Neutrophil (primary cell): ENCODE measurements at regions not wholly inside any gene's neighbourhood (a gene's known extent, or its start where the extent isn't known, plus 50 kb on each side); places are given as distances from the start of the nearest gene placed in this dataset.

Experiments
- H3K27ac ChIP-seq: fragments of 200-600 bp; sonication (generic); 2 replicates; pipeline ENCODE4 v1.5.1; 2016; ENCODE audit warnings: mild to moderate bottlenecking, moderate library complexity
- H3K27me3 ChIP-seq: fragments of 200-600 bp; sonication (generic); 2 replicates; pipeline ENCODE4 v1.6.0; 2016; ENCODE audit warnings: mild to moderate bottlenecking
- H3K36me3 ChIP-seq: fragments of 200-600 bp; sonication (generic); 2 replicates; pipeline ENCODE4 v1.5.1; 2017
- H3K4me1 ChIP-seq, 2 experiments: fragments of 200-600 bp in 1 of 2; sonication (generic) in 1 of 2; 1 replicate in 1 of 2; 2 replicates in 1 of 2; pipeline versions ENCODE4 v1.5.1 to v1.6.1; 2013 to 2016; ENCODE audit warnings: low read depth in 1 of 2, low read length in 1 of 2, mild to moderate bottlenecking in 1 of 2, moderate library complexity in 1 of 2; ENCODE audit not compliant: control insufficient read depth in 1 of 2, insufficient read depth in 1 of 2
- H3K4me3 ChIP-seq, 2 experiments: fragments of 200-600 bp in 1 of 2; sonication (generic) in 1 of 2; 1 replicate in 1 of 2; 2 replicates in 1 of 2; pipeline ENCODE4 v1.5.1; 2013 to 2016; ENCODE audit warnings: low read depth in 1 of 2, low read length in 1 of 2, mild to moderate bottlenecking in 1 of 2, moderate library complexity in 1 of 2
- H3K9me3 ChIP-seq: fragments of 200-600 bp; sonication (generic); 2 replicates; pipeline ENCODE4 v1.5.1; 2016
- TF ChIP-seq, protein P1 (sequence below): fragments of 200-600 bp; sonication (generic); IDR thresholded peaks from 2 replicates; pipeline ENCODE4 v1.5.1; 2016; ENCODE audit warnings: antibody characterized with exemption

DNA sequence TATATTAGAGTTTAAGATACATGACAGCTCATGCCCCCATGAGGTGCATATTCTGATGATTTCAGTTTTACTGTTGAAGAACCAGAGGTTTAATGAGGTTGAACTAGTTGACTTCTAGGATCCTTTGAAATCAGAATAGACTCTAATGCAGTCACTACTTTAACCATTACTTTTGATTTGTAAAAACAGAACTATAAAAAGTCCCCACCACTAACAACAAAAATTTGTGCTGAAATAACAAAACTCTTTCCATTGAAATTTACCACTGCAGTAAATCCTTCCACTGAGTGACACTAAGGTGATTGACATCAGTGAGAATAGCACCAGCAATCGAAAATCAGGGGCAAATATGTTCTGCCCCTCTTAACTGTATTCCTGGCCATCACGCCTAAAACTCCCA, 214.1 kb downstream of the SHQ1 start:
- H3K27me3 ChIP-seq = no peaks in the 10 kb centered on the region
- H3K4me1 ChIP-seq = peaks cover 40 to 49% of the 10 kb centered on the region in 2 experiments
- no peaks in the 10 kb centered on the region for H3K9me3 ChIP-seq
- no peak overlapping the region for H3K27ac ChIP-seq
- no peaks in the 10 kb centered on the region for H3K36me3 ChIP-seq
- TF ChIP-seq, protein P1, sequence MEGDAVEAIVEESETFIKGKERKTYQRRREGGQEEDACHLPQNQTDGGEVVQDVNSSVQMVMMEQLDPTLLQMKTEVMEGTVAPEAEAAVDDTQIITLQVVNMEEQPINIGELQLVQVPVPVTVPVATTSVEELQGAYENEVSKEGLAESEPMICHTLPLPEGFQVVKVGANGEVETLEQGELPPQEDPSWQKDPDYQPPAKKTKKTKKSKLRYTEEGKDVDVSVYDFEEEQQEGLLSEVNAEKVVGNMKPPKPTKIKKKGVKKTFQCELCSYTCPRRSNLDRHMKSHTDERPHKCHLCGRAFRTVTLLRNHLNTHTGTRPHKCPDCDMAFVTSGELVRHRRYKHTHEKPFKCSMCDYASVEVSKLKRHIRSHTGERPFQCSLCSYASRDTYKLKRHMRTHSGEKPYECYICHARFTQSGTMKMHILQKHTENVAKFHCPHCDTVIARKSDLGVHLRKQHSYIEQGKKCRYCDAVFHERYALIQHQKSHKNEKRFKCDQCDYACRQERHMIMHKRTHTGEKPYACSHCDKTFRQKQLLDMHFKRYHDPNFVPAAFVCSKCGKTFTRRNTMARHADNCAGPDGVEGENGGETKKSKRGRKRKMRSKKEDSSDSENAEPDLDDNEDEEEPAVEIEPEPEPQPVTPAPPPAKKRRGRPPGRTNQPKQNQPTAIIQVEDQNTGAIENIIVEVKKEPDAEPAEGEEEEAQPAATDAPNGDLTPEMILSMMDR = no peak
- no peak overlapping the region for H3K4me3 ChIP-seq

DNA sequence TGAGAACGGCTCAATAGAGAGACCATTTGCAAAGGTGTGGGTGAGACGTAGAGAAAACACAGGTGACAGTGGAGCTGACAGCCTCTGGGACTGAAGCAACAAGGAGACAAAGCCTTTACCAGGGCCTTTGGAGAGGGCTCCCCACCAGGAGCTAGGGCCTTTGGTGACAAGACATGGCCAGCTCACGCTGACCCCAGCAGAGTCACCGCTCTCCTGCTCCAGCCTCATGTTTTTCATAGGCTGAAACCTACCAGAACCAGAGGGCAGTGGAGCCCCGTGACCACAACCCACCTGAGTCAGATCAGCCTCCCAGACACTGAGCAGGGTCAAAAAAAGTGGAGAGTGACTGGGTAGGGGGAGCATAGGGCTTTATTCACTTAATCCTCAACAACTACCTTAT, 214.7 kb downstream of the SHQ1 start:
- Histone ChIP-seq H3K9me3 (no peaks in the 10 kb centered on the region), H3K36me3 (no peaks in the 10 kb centered on the region), H3K27me3 (no peaks in the 10 kb centered on the region), H3K4me1 (peaks cover 46 to 55% of the 10 kb centered on the region in 2 experiments), H3K4me3 (no peak overlapping the region), H3K27ac (no peak overlapping the region)
- TF ChIP-seq, protein P1 = no peak

DNA sequence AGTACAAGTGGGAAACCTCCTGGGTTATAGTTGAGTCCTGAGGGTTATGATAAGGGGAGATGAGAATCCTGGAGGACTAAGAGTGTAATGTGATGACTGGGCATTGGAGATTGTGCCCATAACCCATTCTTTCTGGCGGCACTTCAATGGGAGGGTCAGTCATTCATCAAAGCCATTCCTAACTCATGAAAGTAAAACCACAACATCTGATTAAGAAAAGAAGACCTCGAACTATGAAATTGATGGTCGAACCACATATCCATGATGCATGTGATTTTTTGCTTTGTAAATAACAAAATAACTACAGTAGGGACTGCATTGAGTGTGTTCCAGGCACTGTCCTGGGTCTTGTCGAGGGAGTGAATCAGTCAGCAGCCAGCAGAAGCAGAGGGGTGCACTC, 215.1 kb downstream of the SHQ1 start:
- Histone ChIP-seq H3K27ac (no peak overlapping the region), H3K27me3 (no peaks in the 10 kb centered on the region), H3K4me1 (peaks cover 50 to 59% of the 10 kb centered on the region in 2 experiments), H3K36me3 (no peaks in the 10 kb centered on the region), H3K9me3 (no peaks in the 10 kb centered on the region), H3K4me3 (no peak overlapping the region)
- TF ChIP-seq, protein P1 = no peak

DNA sequence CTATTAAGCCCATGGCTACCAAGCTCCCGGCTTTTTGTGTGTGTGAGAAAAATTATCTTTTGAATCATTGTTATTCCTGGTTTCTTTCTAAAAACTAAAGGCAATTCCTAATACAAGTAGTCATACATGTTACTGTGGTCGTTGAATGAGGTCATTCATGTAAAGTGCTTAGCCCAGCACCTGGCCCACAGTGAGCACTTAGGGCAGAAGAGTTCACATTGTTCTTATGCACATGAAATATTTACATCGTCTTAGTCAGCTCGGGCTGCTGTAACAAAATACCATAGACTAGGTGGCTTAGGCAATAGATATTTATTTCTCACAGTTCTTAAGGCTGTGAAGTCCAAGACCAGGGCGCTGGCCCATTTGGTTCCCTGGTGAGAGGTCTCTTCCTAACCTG, 216.1 kb downstream of the SHQ1 start:
- TF ChIP-seq, protein P1 = no peak
- Histone ChIP-seq H3K36me3 (no peaks in the 10 kb centered on the region), H3K4me1 (peaks cover 54 to 61% of the 10 kb centered on the region in 2 experiments), H3K4me3 (no peak overlapping the region), H3K9me3 (no peaks in the 10 kb centered on the region), H3K27me3 (no peaks in the 10 kb centered on the region), H3K27ac (peak overlapping the region; percentile 35)

DNA sequence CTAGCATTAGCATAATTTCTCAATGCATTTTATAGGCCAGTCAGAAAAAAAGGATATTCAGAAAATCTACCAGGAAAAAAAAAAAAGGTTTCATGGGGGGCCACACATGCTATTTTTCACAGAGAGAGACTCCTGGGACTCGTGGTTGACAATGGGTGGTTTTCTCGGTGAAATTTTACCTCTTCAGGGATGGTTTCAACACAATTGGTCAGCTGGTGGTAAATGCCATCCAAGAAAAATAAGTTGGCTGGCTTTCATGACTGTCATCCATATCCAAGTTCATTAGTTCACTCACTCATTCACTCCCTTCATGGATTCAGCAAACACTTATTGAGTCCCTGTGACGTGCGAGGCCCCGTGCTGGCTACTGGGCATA, 217.3 kb downstream of the SHQ1 start:
- H3K4me1 ChIP-seq = peaks cover 53 to 62% of the 10 kb centered on the region in 2 experiments
- no peak overlapping the region for H3K27ac ChIP-seq
- no peaks in the 10 kb centered on the region for H3K36me3 ChIP-seq
- H3K9me3 ChIP-seq = no peaks in the 10 kb centered on the region
- no peak overlapping the region for H3K4me3 ChIP-seq
- no peaks in the 10 kb centered on the region for H3K27me3 ChIP-seq
- TF ChIP-seq, protein P1 = no peak
